Suprapubic skin (tissue), 4 donors: ENCODE measurements at regions not wholly inside any gene's neighbourhood (a gene's known extent, or its start where the extent isn't known, plus 50 kb on each side); places are given as distances from the start of the nearest gene placed in this dataset.
A peak's percentile ranks its signal among the peaks of the same experiment; 100 is the strongest.

Experiments used
- DNase-seq, 2 donors: peaks; one replicate each; pipeline ENCODE4 v3.0.0-alpha.2; 2019; ENCODE audit warnings: low spot score in 2 of 2
- H3K27ac ChIP-seq: fragments of 200-600 bp; sonication (generic); one replicate; pipeline ENCODE4 v1.5.1; 2019
- H3K27me3 ChIP-seq: fragments of 200-600 bp; sonication (generic); one replicate; pipeline ENCODE4 v1.5.1; 2019
- H3K36me3 ChIP-seq: fragments of 200-600 bp; sonication (generic); one replicate; pipeline ENCODE4 v1.5.1; 2019
- H3K4me1 ChIP-seq: fragments of 200-600 bp; sonication (generic); one replicate; pipeline ENCODE4 v1.5.1; 2019
- H3K4me3 ChIP-seq: fragments of 200-600 bp; sonication (generic); one replicate; pipeline ENCODE4 v1.5.1; 2019; ENCODE audit warnings: mild to moderate bottlenecking
- H3K9me3 ChIP-seq: fragments of 200-600 bp; sonication (generic); one replicate; pipeline ENCODE4 v1.5.1; 2019
- CTCF ChIP-seq, 2 donors: fragments of 200-600 bp in 1 of 2; fragments of 450-650 bp in 1 of 2; sonication (generic) in 1 of 2; IDR thresholded peaks; one replicate each; pipeline ENCODE4 v1.5.1; 2016 to 2019; ENCODE audit warnings: antibody characterized with exemption in 2 of 2, mild to moderate bottlenecking in 1 of 2, moderate library complexity in 1 of 2
- EP300 ChIP-seq: sonication (generic); formaldehyde crosslinking; IDR thresholded peaks from one replicate; pipeline ENCODE4 v1.6.1; 2017; ENCODE audit warnings: antibody characterized with exemption
- POLR2A ChIP-seq, 2 donors: fragments of 450-650 bp; IDR thresholded peaks; one replicate each; pipeline ENCODE4 v1.6.1; 2017; ENCODE audit warnings: antibody characterized with exemption in 2 of 2, mild to moderate bottlenecking in 2 of 2, moderate library complexity in 2 of 2
- POLR2AphosphoS5 ChIP-seq, 3 donors: sonication (generic); formaldehyde crosslinking; IDR thresholded peaks; one replicate each; pipeline ENCODE4 v1.6.1; 2017; ENCODE audit warnings: antibody characterized with exemption in 3 of 3
- WGBS: methylation state at CpG from one replicate; pipeline ENCODE4 v1.1.5; 2018; 5-methylcytosine and 5-hydroxymethylcytosine counted together

- DNase-seq: no peak
- no peaks in the 10 kb centered on the region for H3K9me3 ChIP-seq
- no peak overlapping the region for H3K27ac ChIP-seq
- H3K27me3 ChIP-seq: no peaks in the 10 kb centered on the region
- no peak for TF ChIP-seq CTCF (IDR thresholded peaks at IDR 0.05)
- no peak for TF ChIP-seq POLR2A (IDR thresholded peaks at IDR 0.05)
- TF ChIP-seq POLR2AphosphoS5 (IDR thresholded peaks at IDR 0.05): no peak
- no peak for TF ChIP-seq EP300
- H3K36me3 ChIP-seq: no peaks in the 10 kb centered on the region
- H3K4me1 ChIP-seq: peaks cover 14% of the 10 kb centered on the region
- no peak overlapping the region for H3K4me3 ChIP-seq
Measured at GRCh38 chr14:49980027-49980426, 87.1 kb downstream of the ARF6 start.

GRCh38 chr14:49982082-49982481 is 89.2 kb downstream of the ARF6 start:
- peak in 1 of 2 donors; percentile 13 for DNase-seq
- H3K27me3 ChIP-seq: no peaks in the 10 kb centered on the region
- no peaks in the 10 kb centered on the region for H3K36me3 ChIP-seq
- TF ChIP-seq POLR2A (IDR thresholded peaks at IDR 0.05): no peak
- no peak for TF ChIP-seq POLR2AphosphoS5 (IDR thresholded peaks at IDR 0.05)
- TF ChIP-seq EP300: no peak
- TF ChIP-seq CTCF (IDR thresholded peaks at IDR 0.05): no peak
- peaks cover 11% of the 10 kb centered on the region for H3K4me1 ChIP-seq
- H3K9me3 ChIP-seq: no peaks in the 10 kb centered on the region
- no peak overlapping the region for H3K27ac ChIP-seq
- peak overlapping the region; percentile 15 for H3K4me3 ChIP-seq
- WGBS: 65% methylated on average over 7 of the region's 7 CpGs

- TF ChIP-seq CTCF (IDR thresholded peaks at IDR 0.05) (no peak), POLR2A (IDR thresholded peaks at IDR 0.05) (no peak), EP300 (no peak), POLR2AphosphoS5 (IDR thresholded peaks at IDR 0.05) (no peak)
- no peaks in the 10 kb centered on the region for H3K36me3 ChIP-seq
- peaks cover 7% of the 10 kb centered on the region for H3K4me1 ChIP-seq
- H3K27ac ChIP-seq: no peak overlapping the region
- H3K9me3 ChIP-seq: no peaks in the 10 kb centered on the region
- peak overlapping the region; percentile 15 for H3K4me3 ChIP-seq
- DNase-seq: peak in 1 of 2 donors; percentile 65
- H3K27me3 ChIP-seq: no peaks in the 10 kb centered on the region
- 31% methylated on average over 9 of the region's 9 CpGs for WGBS
Measured at GRCh38 chr14:49982501-49982951, 89.6 kb downstream of the ARF6 start.

- Histone ChIP-seq H3K27ac (no peak overlapping the region), H3K9me3 (no peaks in the 10 kb centered on the region), H3K36me3 (no peaks in the 10 kb centered on the region), H3K4me3 (no peak overlapping the region), H3K4me1 (peaks cover 3% of the 10 kb centered on the region), H3K27me3 (no peaks in the 10 kb centered on the region)
- WGBS: 91% methylated on average over 2 of the region's 2 CpGs
- DNase-seq: no peak
- TF ChIP-seq EP300 (no peak), POLR2AphosphoS5 (IDR thresholded peaks at IDR 0.05) (no peak)
Measured at GRCh38 chr14:49984424-49984823, 91.5 kb downstream of the ARF6 start.

- DNase-seq: no peak
- H3K9me3 ChIP-seq: no peaks in the 10 kb centered on the region
- H3K27me3 ChIP-seq: no peaks in the 10 kb centered on the region
- peaks cover 3% of the 10 kb centered on the region for H3K4me1 ChIP-seq
- TF ChIP-seq POLR2A (IDR thresholded peaks at IDR 0.05) (no peak), EP300 (no peak), CTCF (IDR thresholded peaks at IDR 0.05) (no peak), POLR2AphosphoS5 (IDR thresholded peaks at IDR 0.05) (no peak)
- H3K4me3 ChIP-seq: no peak overlapping the region
- 72% methylated on average over 6 of the region's 6 CpGs for WGBS
- no peaks in the 10 kb centered on the region for H3K36me3 ChIP-seq
- peak overlapping the region; percentile 8 for H3K27ac ChIP-seq
Measured at GRCh38 chr14:49986343-49987014, 93.6 kb downstream of the ARF6 start.
